Stimulated activated CD4-positive, alpha-beta T cell treated with anti-CD3 and anti-CD28 coated beads, Interleukin-12 subunit alpha, Interleukin-12 subunit beta, amount 100 ng/mL, for 48 hours (primary cell): ENCODE measurements at regions not wholly inside any gene's neighbourhood (a gene's known extent, or its start where the extent isn't known, plus 50 kb on each side); places are given as distances from the start of the nearest gene placed in this dataset.

Experiments used
- DNase-seq, 3 donors: peaks; one replicate each; pipeline ENCODE4 v3.0.0-alpha.2; 2020; ENCODE audit warnings: low read depth in 2 of 3, low spot score in 1 of 3

GRCh38 chr7:12783421-12784095 is 96.1 kb downstream of the ARL4A start:
- no peak for DNase-seq

- no peak for DNase-seq
Measured at GRCh38 chr7:12785473-12785872, 98.0 kb downstream of the ARL4A start.

- DNase-seq = no peak
Measured at GRCh38 chr7:12786494-12786893, 99.1 kb downstream of the ARL4A start.

- no peak for DNase-seq
Measured at GRCh38 chr7:12788171-12788570, 100.7 kb downstream of the ARL4A start.

GRCh38 chr7:12788591-12788990 is 101.2 kb downstream of the ARL4A start:
- no peak for DNase-seq

- DNase-seq = no peak
Measured at GRCh38 chr7:12794722-12795302, 107.4 kb downstream of the ARL4A start.

GRCh38 chr7:12796397-12797127 is 109.1 kb downstream of the ARL4A start:
- DNase-seq = no peak

GRCh38 chr7:12800486-12800885 is 113.1 kb downstream of the ARL4A start:
- DNase-seq = no peak

GRCh38 chr7:12801107-12801506 is 113.7 kb downstream of the ARL4A start:
- DNase-seq = no peak

GRCh38 chr7:12802070-12802469 is 114.6 kb downstream of the ARL4A start:
- DNase-seq = no peak

GRCh38 chr7:12803542-12803941 is 116.1 kb downstream of the ARL4A start:
- DNase-seq = no peak

- no peak for DNase-seq
Measured at GRCh38 chr7:12805518-12805928, 118.1 kb downstream of the ARL4A start.

- DNase-seq = no peak
Measured at GRCh38 chr7:12805957-12806356, 118.5 kb downstream of the ARL4A start.

GRCh38 chr7:12809476-12809875 is 122.0 kb downstream of the ARL4A start:
- DNase-seq = no peak

- no peak for DNase-seq
Measured at GRCh38 chr7:12812111-12812510, 124.7 kb downstream of the ARL4A start.

GRCh38 chr7:12814107-12814506 is 126.7 kb downstream of the ARL4A start:
- no peak for DNase-seq

GRCh38 chr7:12814828-12815227 is 127.4 kb downstream of the ARL4A start:
- DNase-seq = no peak

- no peak for DNase-seq
Measured at GRCh38 chr7:12815426-12815825, 128.0 kb downstream of the ARL4A start.

- no peak for DNase-seq
Measured at GRCh38 chr7:12815871-12816270, 128.4 kb downstream of the ARL4A start.

- no peak for DNase-seq
Measured at GRCh38 chr7:12820777-12821176, 133.3 kb downstream of the ARL4A start.

- no peak for DNase-seq
Measured at GRCh38 chr7:12821746-12822145, 134.3 kb downstream of the ARL4A start.

GRCh38 chr7:12826079-12826478 is 138.6 kb downstream of the ARL4A start:
- DNase-seq = no peak
